K562 (cell line): ENCODE measurements at regions not wholly inside any gene's neighbourhood (a gene's known extent, or its start where the extent isn't known, plus 50 kb on each side); places are given as distances from the start of the nearest gene placed in this dataset.

Experiments used
- ATAC-seq: fragments of 200-7000 bp; cut with Tn5 transposase; 3 replicates; pipeline ENCODE4 v1.9.1; 2020; ENCODE audit warnings: moderate library complexity
- BruUV-seq: library from RNA; stranded (reverse); fragments of 400-500 nt; replicated peaks from 2 replicates; lab custom pipeline; 2021; lab: Mats Ljungman, UMichigan
- CTCF ChIA-PET: fragments of 300-600 bp; formaldehyde crosslinking; extraction: SDS; loops from one replicate; lab custom pipeline; 2021; ENCODE audit warnings: low intra/inter-chr PET ratio; lab: Yijun Ruan, JAX
- POLR2A ChIA-PET: fragments of 300-600, 350-650 bp; sonication (Branson Sonifier 250); formaldehyde crosslinking; extraction: SDS; loops from one replicate; lab custom pipeline; 2021; ENCODE audit warnings: antibody characterized with exemption, inconsistent platforms; lab: Yijun Ruan, JAX
- DNase-seq, 4 experiments: peaks; one replicate each; pipeline versions ENCODE4 v3.0.0 to v3.0.0-alpha.2; 2011 to 2018; ENCODE audit warnings: low spot score in 3 of 4, mixed read lengths in 3 of 4; ENCODE audit errors: extremely low read depth in 1 of 4
- FAIRE-seq: peaks from 2 replicates; lab custom pipeline; 2011; peaks lifted over from hg19 to GRCh38; lab: Jason Lieb, UNC
- H2AFZ ChIP-seq: 2 replicates; pipeline ENCODE4 v1.6.0; 2011; ENCODE audit warnings: low read depth, low read length, control low read depth, inconsistent platforms
- H3K27ac ChIP-seq: fragments of 200-600 bp; 3 replicates; pipeline ENCODE4 v1.8.0; 2011; ENCODE audit warnings: low read depth, mild to moderate bottlenecking, control low read depth, inconsistent platforms, low read length, moderate library complexity, mixed read lengths; ENCODE audit errors: extremely low read depth
- H3K27me3 ChIP-seq, 2 experiments: fragments of 300-600 bp in 1 of 2; 2 replicates in 1 of 2; 3 replicates in 1 of 2; pipeline versions ENCODE4 v1.6.0 to v1.8.0; 2011; ENCODE audit warnings: inconsistent platforms in 2 of 2, low read length in 2 of 2, mild to moderate bottlenecking in 1 of 2, mixed read lengths in 1 of 2, moderate library complexity in 1 of 2; ENCODE audit not compliant: control insufficient read depth in 2 of 2, insufficient read depth in 2 of 2
- H3K36me3 ChIP-seq: fragments of 300-600 bp; 3 replicates; pipeline ENCODE4 v1.8.0; 2011; ENCODE audit warnings: mild to moderate bottlenecking, low read length, inconsistent platforms; ENCODE audit not compliant: control insufficient read depth, insufficient read depth
- H3K4me1 ChIP-seq, 2 experiments: fragments of 200-600 bp in 1 of 2; replicated peaks in 1 of 2; 2 replicates in 1 of 2; 3 replicates in 1 of 2; pipeline versions ENCODE4 v1.5.1 to v1.8.0; 2011; ENCODE audit warnings: inconsistent platforms in 2 of 2, low read length in 2 of 2, mild to moderate bottlenecking in 1 of 2, mixed read lengths in 1 of 2, moderate library complexity in 1 of 2; ENCODE audit not compliant: control insufficient read depth in 2 of 2, insufficient read depth in 2 of 2
- H3K4me2 ChIP-seq: 2 replicates; pipeline ENCODE4 v1.6.1; 2011; ENCODE audit warnings: low read length, control low read depth, inconsistent platforms, mixed read lengths; ENCODE audit not compliant: insufficient read depth
- H3K4me3 ChIP-seq: fragments of 200-600 bp; sonication (generic), shearing (Covaris generic); 2 replicates; pipeline ENCODE4 v1.5.1; 2016; ENCODE audit warnings: control low read depth, inconsistent platforms
- H3K79me2 ChIP-seq: fragments of 200-600 bp; 3 replicates; pipeline ENCODE4 v1.8.0; 2011; ENCODE audit warnings: low read length, inconsistent platforms; ENCODE audit not compliant: control insufficient read depth, insufficient read depth
- H3K9ac ChIP-seq, 2 experiments: 2 replicates each; pipeline versions ENCODE4 v1.6.0 to v1.6.1; 2011; ENCODE audit warnings: low read depth in 2 of 2, low read length in 2 of 2, control low read depth in 1 of 2, inconsistent platforms in 1 of 2, mild to moderate bottlenecking in 1 of 2, mixed read lengths in 1 of 2; ENCODE audit not compliant: insufficient read depth in 1 of 2
- H3K9me1 ChIP-seq: one replicate; pipeline ENCODE4 v1.6.0; 2011; ENCODE audit warnings: inconsistent platforms, mild to moderate bottlenecking, low read length, moderate library complexity; ENCODE audit not compliant: control insufficient read depth, insufficient read depth
- H3K9me3 ChIP-seq: replicated peaks from 2 replicates; pipeline ENCODE4 v1.5.1; 2011; ENCODE audit warnings: low read depth, low read length, inconsistent platforms; ENCODE audit not compliant: control insufficient read depth, insufficient read depth
- H4K20me1 ChIP-seq: replicated peaks from 2 replicates; pipeline ENCODE4 v1.6.1; 2011; ENCODE audit warnings: low read length, inconsistent platforms, mixed read lengths; ENCODE audit not compliant: control insufficient read depth, insufficient read depth
- ILF3 ChIP-seq: fragments of 450-650 bp; IDR thresholded peaks from 2 replicates; pipeline ENCODE4 v1.6.1; 2018; ENCODE audit warnings: antibody characterized with exemption, mild to moderate bottlenecking, moderate library complexity, borderline replicate concordance
- RAD21 ChIP-seq, 2 experiments: fragments of 250-450 bp in 1 of 2; fragments of 450-650 bp in 1 of 2; sonication (Bioruptor Pico) in 1 of 2; formaldehyde crosslinking in 1 of 2; IDR thresholded peaks in 1 of 2; conservative IDR thresholded peaks in 1 of 2; 2 replicates each; pipeline versions ENCODE4 v1.4.0 to v1.8.0; 2020 to 2022; ENCODE audit warnings: mild to moderate bottlenecking in 2 of 2, moderate library complexity in 1 of 2
- WGBS: fragments of 100-300 bp; shearing (Covaris generic); methylation state at CpG from one replicate; pipeline ENCODE4 v1.1.6; 2016; ENCODE audit warnings: low coverage, mixed read lengths; ENCODE audit not compliant: insufficient coverage; ENCODE audit errors: missing lambda C conversion rate; 5-methylcytosine and 5-hydroxymethylcytosine counted together
- in situ Hi-C: fragments of 300-500 bp; cut with MboI; formaldehyde crosslinking; loops from 4 replicates; pipeline ENCODE4 v1.15.0; 2018; ENCODE audit warnings: inconsistent platforms, mixed read lengths
- intact Hi-C: fragments of 100-400 bp; cut with micrococcal nuclease; formaldehyde crosslinking; loops from 2 replicates; pipeline ENCODE4 v1.14.2; 2022
- TF ChIP-seq, protein P1 (sequence below), 3 experiments: IDR thresholded peaks in 2 of 3; conservative IDR thresholded peaks in 1 of 3; 2 replicates each; pipeline ENCODE4 v1.5.1; 2011 to 2012; ENCODE audit warnings: low read length in 3 of 3, mild to moderate bottlenecking in 3 of 3, control low read depth in 2 of 3, improper control_type of control experiment in 1 of 3, inconsistent platforms in 1 of 3, low read depth in 1 of 3, mixed read lengths in 1 of 3, moderate library complexity in 1 of 3; ENCODE audit not compliant: insufficient read depth in 2 of 3

- FAIRE-seq, result no peak
- in situ Hi-C loops (no loop called here), intact Hi-C loops (no loop called here)
- Histone ChIP-seq H3K9me3 (no peaks in the 10 kb centered on the region), H3K9ac (no peak overlapping the region), H3K27ac (no peak overlapping the region), H3K4me2 (no peak overlapping the region), H3K27me3 (no peaks in the 10 kb centered on the region), H4K20me1 (no peaks in the 10 kb centered on the region), H2AFZ (no peak overlapping the region), H3K9me1 (no peaks in the 10 kb centered on the region), H3K4me1 (no peaks in the 10 kb centered on the region), H3K79me2 (no peaks in the 10 kb centered on the region), H3K4me3 (no peak overlapping the region), H3K36me3 (no peaks in the 10 kb centered on the region)
- under 1% methylated on average over 9 of the region's 9 CpGs for WGBS
- CTCF ChIA-PET, result no interaction called here
- no TSS peak for BruUV-seq
- TF ChIP-seq RAD21 (CRISPR knock-in tag; conservative IDR thresholded peaks at IDR 0.05 in 1 of 2, IDR thresholded peaks at IDR 0.05 in 1 of 2) (0 out of 4 replicates have a peak, but pooled peaks of 1 of the 2 experiments have one; percentile 8), ILF3 (no peak)
- TF ChIP-seq, protein P1, sequence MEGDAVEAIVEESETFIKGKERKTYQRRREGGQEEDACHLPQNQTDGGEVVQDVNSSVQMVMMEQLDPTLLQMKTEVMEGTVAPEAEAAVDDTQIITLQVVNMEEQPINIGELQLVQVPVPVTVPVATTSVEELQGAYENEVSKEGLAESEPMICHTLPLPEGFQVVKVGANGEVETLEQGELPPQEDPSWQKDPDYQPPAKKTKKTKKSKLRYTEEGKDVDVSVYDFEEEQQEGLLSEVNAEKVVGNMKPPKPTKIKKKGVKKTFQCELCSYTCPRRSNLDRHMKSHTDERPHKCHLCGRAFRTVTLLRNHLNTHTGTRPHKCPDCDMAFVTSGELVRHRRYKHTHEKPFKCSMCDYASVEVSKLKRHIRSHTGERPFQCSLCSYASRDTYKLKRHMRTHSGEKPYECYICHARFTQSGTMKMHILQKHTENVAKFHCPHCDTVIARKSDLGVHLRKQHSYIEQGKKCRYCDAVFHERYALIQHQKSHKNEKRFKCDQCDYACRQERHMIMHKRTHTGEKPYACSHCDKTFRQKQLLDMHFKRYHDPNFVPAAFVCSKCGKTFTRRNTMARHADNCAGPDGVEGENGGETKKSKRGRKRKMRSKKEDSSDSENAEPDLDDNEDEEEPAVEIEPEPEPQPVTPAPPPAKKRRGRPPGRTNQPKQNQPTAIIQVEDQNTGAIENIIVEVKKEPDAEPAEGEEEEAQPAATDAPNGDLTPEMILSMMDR (IDR thresholded peaks at IDR 0.05 in 2 of 3, conservative IDR thresholded peaks at IDR 0.05 in 1 of 3; ENCODE audit: insufficient read depth in 2 of 3, low read depth in 1 of 3, low read length in 3 of 3), result peak in 2 of 3 experiments; percentile 8 to 32; a peak in 1 of 6 replicates
- no peak for ATAC-seq
- peak in 3 of 4 experiments; percentile 7 to 9 (median 8) for DNase-seq
- POLR2A ChIA-PET, result interaction anchor here (1.3 kb wide), 1 partner anchor 29 kb away, joined by 4 read pairs; no protein-coding TSS in a partner anchor
These were observed 894.5 kb upstream of the POU3F3 start for GRCh38 chr2:103959174-103960128.
